H9 (cell line): ENCODE measurements at regions not wholly inside any gene's neighbourhood (a gene's known extent, or its start where the extent isn't known, plus 50 kb on each side); places are given as distances from the start of the nearest gene placed in this dataset.
"Not testable (repeated sequence)": the region's sequence is repeated elsewhere in the genome, so short reads cannot be mapped to it uniquely, and the experiment has no call there.

Source experiments
- DNase-seq: peaks from one replicate; pipeline ENCODE4 v3.0.0-alpha.2; 2017
- H2AFZ ChIP-seq: one replicate; pipeline ENCODE4 v1.6.1; 2013; ENCODE audit warnings: mild to moderate bottlenecking, low read length, control low read depth, moderate library complexity
- H2AK5ac ChIP-seq: 2 replicates; pipeline ENCODE4 v1.6.1; 2013; ENCODE audit warnings: low read length, control low read depth, mixed read lengths; ENCODE audit not compliant: insufficient read length
- H2BK120ac ChIP-seq: one replicate; pipeline ENCODE4 v1.6.1; 2013; ENCODE audit warnings: low read depth, mild to moderate bottlenecking, low read length, control low read depth, inconsistent platforms; ENCODE audit not compliant: poor library complexity, severe bottlenecking
- H2BK12ac ChIP-seq: 2 replicates; pipeline ENCODE4 v1.6.1; 2013; ENCODE audit warnings: low read length, control low read depth, mixed read lengths, low read depth; ENCODE audit not compliant: insufficient read length
- H2BK15ac ChIP-seq: 2 replicates; pipeline ENCODE4 v1.6.1; 2013; ENCODE audit warnings: low read depth, low read length, control low read depth
- H2BK20ac ChIP-seq: one replicate; pipeline ENCODE4 v1.6.1; 2013; ENCODE audit warnings: low read depth, mild to moderate bottlenecking, low read length, control low read depth, inconsistent platforms; ENCODE audit not compliant: poor library complexity, severe bottlenecking
- H2BK5ac ChIP-seq: 2 replicates; pipeline ENCODE4 v1.6.1; 2013; ENCODE audit warnings: low read length, control low read depth, mixed read lengths; ENCODE audit not compliant: insufficient read length
- H3K14ac ChIP-seq: 2 replicates; pipeline ENCODE4 v1.6.1; 2013; ENCODE audit warnings: low read length, control low read depth; ENCODE audit not compliant: insufficient read depth
- H3K18ac ChIP-seq: 2 replicates; pipeline ENCODE4 v1.6.1; 2013; ENCODE audit warnings: low read depth, mild to moderate bottlenecking, mixed read lengths, low read length, control low read depth; ENCODE audit not compliant: insufficient read length
- H3K23ac ChIP-seq: 2 replicates; pipeline ENCODE4 v1.6.1; 2013; ENCODE audit warnings: low read length, control low read depth, mixed read lengths, low read depth; ENCODE audit not compliant: insufficient read length
- H3K23me2 ChIP-seq: 2 replicates; pipeline ENCODE4 v1.6.1; 2013; ENCODE audit warnings: low read depth, mild to moderate bottlenecking, mixed read lengths, low read length, control low read depth; ENCODE audit not compliant: insufficient read length, poor library complexity, severe bottlenecking
- H3K27ac ChIP-seq: 2 replicates; pipeline ENCODE4 v1.5.1; 2013; ENCODE audit warnings: low read length, control low read depth, mixed read lengths, low read depth; ENCODE audit not compliant: insufficient read length
- H3K27me3 ChIP-seq: 2 replicates; pipeline ENCODE4 v1.6.1; 2013; ENCODE audit warnings: low read length, control low read depth, inconsistent platforms; ENCODE audit not compliant: insufficient read depth
- H3K4ac ChIP-seq: 2 replicates; pipeline ENCODE4 v1.6.1; 2013; ENCODE audit warnings: low read depth, mild to moderate bottlenecking, control low read depth, inconsistent platforms, low read length, moderate library complexity
- H3K4me1 ChIP-seq: 2 replicates; pipeline ENCODE4 v1.6.1; 2013; ENCODE audit warnings: low read length, control low read depth, inconsistent platforms; ENCODE audit not compliant: insufficient read depth
- H3K4me2 ChIP-seq: 2 replicates; pipeline ENCODE4 v1.6.1; 2013; ENCODE audit warnings: low read length, control low read depth, mixed read lengths; ENCODE audit not compliant: insufficient read length, insufficient read depth
- H3K56ac ChIP-seq: 2 replicates; pipeline ENCODE4 v1.6.1; 2013; ENCODE audit warnings: low read depth, mild to moderate bottlenecking, mixed read lengths, low read length, control low read depth; ENCODE audit not compliant: insufficient read length
- H3K79me1 ChIP-seq: 2 replicates; pipeline ENCODE4 v1.6.1; 2013; ENCODE audit warnings: low read depth, mild to moderate bottlenecking, moderate library complexity, low read length, control low read depth, inconsistent platforms; ENCODE audit not compliant: insufficient read depth, poor library complexity, severe bottlenecking
- H3K79me2 ChIP-seq: 2 replicates; pipeline ENCODE4 v1.6.1; 2013; ENCODE audit warnings: low read length, control low read depth, inconsistent platforms; ENCODE audit not compliant: insufficient read depth
- H3K9ac ChIP-seq: 2 replicates; pipeline ENCODE4 v1.6.1; 2013; ENCODE audit warnings: low read length, control low read depth, mixed read lengths; ENCODE audit not compliant: insufficient read length; ENCODE audit errors: extremely low read depth
- H3K9me3 ChIP-seq: one replicate; pipeline ENCODE4 v1.6.1; 2013; ENCODE audit warnings: low read depth, low read length, inconsistent platforms; ENCODE audit not compliant: control insufficient read depth
- H3T11ph ChIP-seq: one replicate; pipeline ENCODE4 v1.6.1; 2013; ENCODE audit warnings: mild to moderate bottlenecking, low read length, control low read depth, inconsistent platforms
- H4K20me1 ChIP-seq: one replicate; pipeline ENCODE4 v1.6.1; 2013; ENCODE audit not compliant: control insufficient read depth, insufficient read length, insufficient read depth
- H4K5ac ChIP-seq: 2 replicates; pipeline ENCODE4 v1.6.1; 2013; ENCODE audit warnings: low read depth, mild to moderate bottlenecking, mixed read lengths, low read length, control low read depth; ENCODE audit not compliant: insufficient read length
- H4K8ac ChIP-seq: replicated peaks from 2 replicates; pipeline ENCODE4 v1.6.1; 2013; ENCODE audit warnings: low read length, control low read depth, mixed read lengths, low read depth; ENCODE audit not compliant: insufficient read length
- H4K91ac ChIP-seq: 2 replicates; pipeline ENCODE4 v1.6.1; 2013; ENCODE audit warnings: low read depth, mild to moderate bottlenecking, moderate library complexity, mixed read lengths, low read length, control low read depth; ENCODE audit not compliant: insufficient read length
- H3K27ac Mint-ChIP-seq, 3 experiments: 2 replicates in 2 of 3; 3 replicates in 1 of 3; pipeline ENCODE4 v1.8.0; 2020 to 2021; ENCODE audit warnings: mixed read lengths in 3 of 3, mild to moderate bottlenecking in 1 of 3, moderate library complexity in 1 of 3
- H3K27me3 Mint-ChIP-seq: 2 replicates; pipeline ENCODE4 v1.8.0; 2021; ENCODE audit warnings: low read depth, mild to moderate bottlenecking, moderate library complexity, mixed read lengths
- H3K36me3 Mint-ChIP-seq, 3 experiments: 2 replicates in 2 of 3; 3 replicates in 1 of 3; pipeline ENCODE4 v1.8.0; 2020 to 2021; ENCODE audit warnings: low read depth in 3 of 3, mixed read lengths in 3 of 3; ENCODE audit not compliant: insufficient read depth in 1 of 3
- H3K4me1 Mint-ChIP-seq, 2 experiments: 2 replicates each; pipeline ENCODE4 v1.8.0; 2020; ENCODE audit warnings: mixed read lengths in 2 of 2
- H3K4me3 Mint-ChIP-seq, 2 experiments: 2 replicates in 1 of 2; 3 replicates in 1 of 2; pipeline ENCODE4 v1.8.0; 2020 to 2021; ENCODE audit warnings: mild to moderate bottlenecking in 2 of 2, mixed read lengths in 2 of 2, moderate library complexity in 1 of 2
- H3K9me3 Mint-ChIP-seq, 2 experiments: 2 replicates in 1 of 2; 3 replicates in 1 of 2; pipeline ENCODE4 v1.8.0; 2020; ENCODE audit warnings: mild to moderate bottlenecking in 2 of 2, mixed read lengths in 2 of 2, moderate library complexity in 1 of 2
- whole genome bisulfite sequencing: extraction: QIAGEN DNeasy Blood & Tissue Kit; methylation state at CpG from one replicate; pipeline ENCODE4 v1.1.7; 2013; ENCODE audit warnings: missing lambda C conversion rate, low lambda C conversion rate, mixed read lengths; ENCODE audit not compliant: insufficient read length; ENCODE audit errors: extremely low coverage; 5-methylcytosine and 5-hydroxymethylcytosine counted together

GRCh38 chr16:21545664-21546326 is 53.6 kb upstream of the METTL9 start:
- not testable (repeated sequence) for H3K9me3 Mint-ChIP-seq, H4K8ac ChIP-seq, H3K4ac ChIP-seq, H3K27ac ChIP-seq, H3K36me3 Mint-ChIP-seq, H3K4me3 Mint-ChIP-seq, H2AK5ac ChIP-seq, H3K18ac ChIP-seq, H3K4me2 ChIP-seq, H3K4me1 ChIP-seq, H3K23me2 ChIP-seq, H2AFZ ChIP-seq, H4K91ac ChIP-seq, H3K14ac ChIP-seq, H4K20me1 ChIP-seq, H2BK15ac ChIP-seq, H3K79me2 ChIP-seq, H3T11ph ChIP-seq, H3K27me3 ChIP-seq, H3K4me1 Mint-ChIP-seq, H2BK5ac ChIP-seq, H3K56ac ChIP-seq, H4K5ac ChIP-seq, H3K9ac ChIP-seq, H3K79me1 ChIP-seq, H2BK120ac ChIP-seq, DNase-seq, H3K23ac ChIP-seq, H2BK12ac ChIP-seq, H3K27me3 Mint-ChIP-seq, H3K9me3 ChIP-seq, H2BK20ac ChIP-seq
- no CpG with 5 or more reads among the region's 30 CpGs for WGBS
- H3K27ac Mint-ChIP-seq, result peak overlapping the region in 2 of 3 experiments; percentile 18 to 41; a peak in 3 of 7 replicates

GRCh38 chr16:21549396-21549795 is 50.0 kb upstream of the METTL9 start:
- H3K27me3 Mint-ChIP-seq, H3K9me3 Mint-ChIP-seq: not testable (repeated sequence)
- no CpG with 5 or more reads among the region's 7 CpGs for WGBS

More at GRCh38 chr16:21549396-21549795, 50.0 kb upstream of the METTL9 start:
- H4K20me1 ChIP-seq, H4K5ac ChIP-seq, H2BK120ac ChIP-seq, H3T11ph ChIP-seq, H2AFZ ChIP-seq, H3K27me3 ChIP-seq, H4K91ac ChIP-seq, H3K79me1 ChIP-seq, H2AK5ac ChIP-seq, H3K27ac ChIP-seq, H4K8ac ChIP-seq, H3K23ac ChIP-seq, H3K36me3 Mint-ChIP-seq, DNase-seq, H2BK20ac ChIP-seq, H3K14ac ChIP-seq, H3K9ac ChIP-seq, H3K9me3 ChIP-seq, H3K4ac ChIP-seq, H3K4me1 Mint-ChIP-seq, H3K27ac Mint-ChIP-seq, H2BK5ac ChIP-seq, H3K4me3 Mint-ChIP-seq, H3K4me2 ChIP-seq, H3K79me2 ChIP-seq, H3K18ac ChIP-seq, H2BK15ac ChIP-seq, H3K4me1 ChIP-seq, H3K56ac ChIP-seq, H2BK12ac ChIP-seq, H3K23me2 ChIP-seq: not testable (repeated sequence)
